K562 (cell line): ENCODE measurements at regions not wholly inside any gene's neighbourhood (a gene's known extent, or its start where the extent isn't known, plus 50 kb on each side); places are given as distances from the start of the nearest gene placed in this dataset.

ENCODE experiments used
- EZH2 ChIP-seq: IDR thresholded peaks from 2 replicates; pipeline ENCODE4 v1.6.1; 2012; ENCODE audit warnings: low read depth, mild to moderate bottlenecking, inconsistent platforms, low read length, borderline replicate concordance
- KLF13 ChIP-seq: fragments of 450-650 bp; IDR thresholded peaks from 2 replicates; pipeline ENCODE4 v1.6.1; 2016; ENCODE audit warnings: missing genetic modification characterization, low read depth, mild to moderate bottlenecking, missing compliant biosample characterization, moderate library complexity, borderline replicate concordance
- ZBTB17 ChIP-seq: fragments of 450-650 bp; formaldehyde crosslinking; IDR thresholded peaks from 2 replicates; pipeline ENCODE4 v1.4.0; 2020; ENCODE audit warnings: mild to moderate bottlenecking
- ZZZ3 ChIP-seq: fragments of 450-650 bp; IDR thresholded peaks from 2 replicates; pipeline ENCODE4 v1.6.1; 2016; ENCODE audit warnings: antibody characterized with exemption, mild to moderate bottlenecking, moderate library complexity

- no peak for TF ChIP-seq KLF13
- TF ChIP-seq ZZZ3: no peak
- no peak for TF ChIP-seq EZH2
- TF ChIP-seq ZBTB17 (CRISPR knock-in tag): no peak
These were observed 524.4 kb upstream of the ZFHX3 start for GRCh38 chr16:73572135-73572828.
